ENCODE measurements at regions not wholly inside any gene's neighbourhood (a gene's known extent, or its start where the extent isn't known, plus 50 kb on each side); places are given as distances from the start of the nearest gene placed in this dataset.

DNA sequence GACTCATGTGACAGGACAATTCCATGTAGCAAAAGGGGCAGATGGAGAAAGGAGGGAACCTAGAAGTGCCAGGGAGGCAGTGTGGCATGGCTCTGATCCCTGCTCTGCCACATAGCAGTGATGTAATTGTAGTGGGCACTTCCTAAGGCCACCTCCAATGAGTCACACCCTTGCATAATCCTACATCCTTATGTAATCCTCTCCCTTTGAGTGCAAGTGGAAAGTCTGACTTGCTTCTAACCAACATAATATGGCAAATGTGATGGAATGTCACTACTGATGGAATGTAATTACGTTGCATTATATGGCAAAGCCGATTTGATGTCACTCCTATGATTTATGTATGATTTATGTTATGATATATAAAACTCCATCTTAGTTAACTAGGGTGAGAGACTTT lies 72.9 kb upstream of the ATP2C1 start:
- CTCF ChIA-PET = no interaction called here
- Mint-ChIP-seq H3K4me1 (ENCODE audit: low read depth, unreplicated experiment) (no peaks in the 10 kb centered on the region), H3K27me3 (ENCODE audit: insufficient read depth, unreplicated experiment) (peaks cover 4% of the 10 kb centered on the region)

DNA sequence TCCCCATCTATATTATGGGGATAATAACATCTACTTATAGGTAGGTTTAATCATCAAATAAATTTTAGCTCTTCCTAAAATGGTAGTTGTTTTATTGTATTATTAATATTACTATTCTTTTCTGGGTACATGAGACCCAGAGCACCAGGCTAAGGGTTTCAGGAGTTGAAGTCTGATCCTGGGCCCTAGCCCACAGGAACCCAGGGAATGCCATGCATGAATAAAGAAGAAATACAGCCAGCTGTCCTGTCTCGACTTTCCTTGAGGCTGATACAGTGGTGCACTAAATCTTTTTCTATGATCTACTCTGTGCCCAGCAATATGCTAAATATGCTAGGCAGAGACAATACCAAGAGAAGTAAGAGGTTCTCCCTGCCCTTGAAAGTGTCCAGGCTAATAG lies 72.1 kb upstream of the ATP2C1 start:
- Mint-ChIP-seq H3K4me3 (ENCODE audit: unreplicated experiment) (no peak overlapping the region), H3K27ac (ENCODE audit: unreplicated experiment) (no peak overlapping the region), H3K27me3 (ENCODE audit: insufficient read depth, unreplicated experiment) (peaks cover 4% of the 10 kb centered on the region), H3K4me1 (ENCODE audit: low read depth, unreplicated experiment) (no peaks in the 10 kb centered on the region), H3K9me3 (ENCODE audit: unreplicated experiment) (no peaks in the 10 kb centered on the region), H3K36me3 (ENCODE audit: insufficient read depth, unreplicated experiment) (no peaks in the 10 kb centered on the region)
- no peak overlapping the region for H3K4me3 ChIP-seq (ENCODE audit: low read depth, low read length)
- DNase-seq = no peak
- intact Hi-C loops (cut with micrococcal nuclease; ENCODE audit: unreplicated experiment) = no loop called here
- peaks cover 9% of the 10 kb centered on the region; the same call in 1 of the 2 replicates for H3K4me1 ChIP-seq
- TF ChIP-seq, protein P1, sequence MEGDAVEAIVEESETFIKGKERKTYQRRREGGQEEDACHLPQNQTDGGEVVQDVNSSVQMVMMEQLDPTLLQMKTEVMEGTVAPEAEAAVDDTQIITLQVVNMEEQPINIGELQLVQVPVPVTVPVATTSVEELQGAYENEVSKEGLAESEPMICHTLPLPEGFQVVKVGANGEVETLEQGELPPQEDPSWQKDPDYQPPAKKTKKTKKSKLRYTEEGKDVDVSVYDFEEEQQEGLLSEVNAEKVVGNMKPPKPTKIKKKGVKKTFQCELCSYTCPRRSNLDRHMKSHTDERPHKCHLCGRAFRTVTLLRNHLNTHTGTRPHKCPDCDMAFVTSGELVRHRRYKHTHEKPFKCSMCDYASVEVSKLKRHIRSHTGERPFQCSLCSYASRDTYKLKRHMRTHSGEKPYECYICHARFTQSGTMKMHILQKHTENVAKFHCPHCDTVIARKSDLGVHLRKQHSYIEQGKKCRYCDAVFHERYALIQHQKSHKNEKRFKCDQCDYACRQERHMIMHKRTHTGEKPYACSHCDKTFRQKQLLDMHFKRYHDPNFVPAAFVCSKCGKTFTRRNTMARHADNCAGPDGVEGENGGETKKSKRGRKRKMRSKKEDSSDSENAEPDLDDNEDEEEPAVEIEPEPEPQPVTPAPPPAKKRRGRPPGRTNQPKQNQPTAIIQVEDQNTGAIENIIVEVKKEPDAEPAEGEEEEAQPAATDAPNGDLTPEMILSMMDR (IDR thresholded peaks at IDR 0.05; ENCODE audit: insufficient read depth in 1 of 2, low read depth in 1 of 2, low read length in 1 of 2, severe bottlenecking in 1 of 2, unreplicated experiment in 1 of 2) = no peak
- BruUV-seq (replicated peaks) = no TSS peak
- H3K36me3 ChIP-seq (ENCODE audit: control insufficient read depth, insufficient read depth, low read length) = no peaks in the 10 kb centered on the region
- no peaks in the 10 kb centered on the region for H3K27me3 ChIP-seq (replicated peaks; ENCODE audit: control insufficient read depth, insufficient read depth, low read length)
- ChIA-PET CTCF (no interaction called here), POLR2A (no interaction called here)
- H3K9me3 ChIP-seq = no peaks in the 10 kb centered on the region

More for the DNA sequence above, 72.9 kb upstream of the ATP2C1 start:
- no peaks in the 10 kb centered on the region for H3K36me3 Mint-ChIP-seq (ENCODE audit: insufficient read depth, unreplicated experiment)
- no peaks in the 10 kb centered on the region for H3K9me3 Mint-ChIP-seq (ENCODE audit: unreplicated experiment)
- H3K27ac Mint-ChIP-seq (ENCODE audit: unreplicated experiment) = no peak overlapping the region
- Histone ChIP-seq H3K4me3 (ENCODE audit: low read depth, low read length) (no peak overlapping the region), H3K9me3 (no peaks in the 10 kb centered on the region), H3K4me1 (peaks cover 2% of the 10 kb centered on the region; the same call in 1 of the 2 replicates), H3K36me3 (ENCODE audit: control insufficient read depth, insufficient read depth, low read length) (no peaks in the 10 kb centered on the region), H3K27me3 (replicated peaks; ENCODE audit: control insufficient read depth, insufficient read depth, low read length) (no peaks in the 10 kb centered on the region)
- DNase-seq = no peak
- no peak overlapping the region for H3K4me3 Mint-ChIP-seq (ENCODE audit: unreplicated experiment)
- BruUV-seq (replicated peaks) = no TSS peak
- TF ChIP-seq, protein P1 (IDR thresholded peaks at IDR 0.05; ENCODE audit: insufficient read depth in 1 of 2, low read depth in 1 of 2, low read length in 1 of 2, severe bottlenecking in 1 of 2, unreplicated experiment in 1 of 2) = no peak
- POLR2A ChIA-PET = no interaction called here
- intact Hi-C loops (cut with micrococcal nuclease; ENCODE audit: unreplicated experiment) = no loop called here

- POLR2A ChIA-PET = no interaction called here
- Mint-ChIP-seq H3K4me3 (ENCODE audit: unreplicated experiment) (no peak overlapping the region), H3K36me3 (ENCODE audit: insufficient read depth, unreplicated experiment) (no peaks in the 10 kb centered on the region), H3K9me3 (ENCODE audit: unreplicated experiment) (no peaks in the 10 kb centered on the region), H3K4me1 (ENCODE audit: low read depth, unreplicated experiment) (no peaks in the 10 kb centered on the region), H3K27me3 (ENCODE audit: insufficient read depth, unreplicated experiment) (peaks cover 4% of the 10 kb centered on the region), H3K27ac (ENCODE audit: unreplicated experiment) (no peak overlapping the region)
- CTCF ChIA-PET = no interaction called here
- no peak for DNase-seq
- TF ChIP-seq, protein P1 (IDR thresholded peaks at IDR 0.05; ENCODE audit: insufficient read depth in 1 of 2, low read depth in 1 of 2, low read length in 1 of 2, severe bottlenecking in 1 of 2, unreplicated experiment in 1 of 2) = no peak
- BruUV-seq (replicated peaks) = no TSS peak
- Histone ChIP-seq H3K4me3 (ENCODE audit: low read depth, low read length) (no peak overlapping the region), H3K4me1 (peaks cover 9% of the 10 kb centered on the region; the same call in 1 of the 2 replicates), H3K36me3 (ENCODE audit: control insufficient read depth, insufficient read depth, low read length) (no peaks in the 10 kb centered on the region), H3K9me3 (no peaks in the 10 kb centered on the region), H3K27me3 (replicated peaks; ENCODE audit: control insufficient read depth, insufficient read depth, low read length) (no peaks in the 10 kb centered on the region)
- intact Hi-C loops (cut with micrococcal nuclease; ENCODE audit: unreplicated experiment) = no loop called here
Measured at GRCh38 chr3:130823241-130823884, 70.5 kb upstream of the ATP2C1 start.

All from Caco-2 (cell line).